Astrocyte of the hippocampus (primary cell): ENCODE measurements at regions not wholly inside any gene's neighbourhood (a gene's known extent, or its start where the extent isn't known, plus 50 kb on each side); places are given as distances from the start of the nearest gene placed in this dataset.
"Not testable (repeated sequence)": the region's sequence is repeated elsewhere in the genome, so short reads cannot be mapped to it uniquely, and the experiment has no call there.

Experiments used
- DNase-seq: peaks from one replicate; pipeline ENCODE4 v3.0.0; 2011; ENCODE audit warnings: low read depth, low spot score

GRCh38 chr6:147651-148050 lies 144.6 kb upstream of the DUSP22 start:
- not testable (repeated sequence) for DNase-seq

GRCh38 chr6:148051-148984 lies 144.0 kb upstream of the DUSP22 start:
- DNase-seq: peak; percentile 28

- DNase-seq: not testable (repeated sequence)
Observed at GRCh38 chr6:150147-150546, 142.1 kb upstream of the DUSP22 start.

- DNase-seq: not testable (repeated sequence)
Observed at GRCh38 chr6:152436-152835, 139.9 kb upstream of the DUSP22 start.

- not testable (repeated sequence) for DNase-seq
Observed at GRCh38 chr6:153026-153425, 139.3 kb upstream of the DUSP22 start.

- DNase-seq: not testable (repeated sequence)
Observed at GRCh38 chr6:153867-154266, 138.4 kb upstream of the DUSP22 start.

GRCh38 chr6:154321-155092 lies 137.8 kb upstream of the DUSP22 start:
- not testable (repeated sequence) for DNase-seq

GRCh38 chr6:156010-156409 lies 136.3 kb upstream of the DUSP22 start:
- no peak for DNase-seq

- not testable (repeated sequence) for DNase-seq
Observed at GRCh38 chr6:156441-157140, 135.7 kb upstream of the DUSP22 start.

- DNase-seq: not testable (repeated sequence)
Observed at GRCh38 chr6:157176-157575, 135.1 kb upstream of the DUSP22 start.

GRCh38 chr6:161657-162056 lies 130.6 kb upstream of the DUSP22 start:
- DNase-seq: not testable (repeated sequence)

- no peak for DNase-seq
Observed at GRCh38 chr6:164720-165119, 127.6 kb upstream of the DUSP22 start.

GRCh38 chr6:165263-165662 lies 127.0 kb upstream of the DUSP22 start:
- no peak for DNase-seq

- DNase-seq: no peak
Observed at GRCh38 chr6:165906-166305, 126.4 kb upstream of the DUSP22 start.

GRCh38 chr6:168865-169455 lies 123.3 kb upstream of the DUSP22 start:
- DNase-seq: peak; percentile 63

- no peak for DNase-seq
Observed at GRCh38 chr6:174036-174435, 118.3 kb upstream of the DUSP22 start.

- no peak for DNase-seq
Observed at GRCh38 chr6:175680-176079, 116.6 kb upstream of the DUSP22 start.

- DNase-seq: no peak
Observed at GRCh38 chr6:176766-177165, 115.5 kb upstream of the DUSP22 start.

GRCh38 chr6:178119-178518 lies 114.2 kb upstream of the DUSP22 start:
- DNase-seq: no peak

- DNase-seq: not testable (repeated sequence)
Observed at GRCh38 chr6:178929-179328, 113.4 kb upstream of the DUSP22 start.

- DNase-seq: no peak
Observed at GRCh38 chr6:179340-179950, 112.8 kb upstream of the DUSP22 start.
